ENCODE measurements at regions not wholly inside any gene's neighbourhood (a gene's known extent, or its start where the extent isn't known, plus 50 kb on each side); places are given as distances from the start of the nearest gene placed in this dataset.
A peak's percentile ranks its signal among the peaks of the same experiment; 100 is the strongest.

DNA sequence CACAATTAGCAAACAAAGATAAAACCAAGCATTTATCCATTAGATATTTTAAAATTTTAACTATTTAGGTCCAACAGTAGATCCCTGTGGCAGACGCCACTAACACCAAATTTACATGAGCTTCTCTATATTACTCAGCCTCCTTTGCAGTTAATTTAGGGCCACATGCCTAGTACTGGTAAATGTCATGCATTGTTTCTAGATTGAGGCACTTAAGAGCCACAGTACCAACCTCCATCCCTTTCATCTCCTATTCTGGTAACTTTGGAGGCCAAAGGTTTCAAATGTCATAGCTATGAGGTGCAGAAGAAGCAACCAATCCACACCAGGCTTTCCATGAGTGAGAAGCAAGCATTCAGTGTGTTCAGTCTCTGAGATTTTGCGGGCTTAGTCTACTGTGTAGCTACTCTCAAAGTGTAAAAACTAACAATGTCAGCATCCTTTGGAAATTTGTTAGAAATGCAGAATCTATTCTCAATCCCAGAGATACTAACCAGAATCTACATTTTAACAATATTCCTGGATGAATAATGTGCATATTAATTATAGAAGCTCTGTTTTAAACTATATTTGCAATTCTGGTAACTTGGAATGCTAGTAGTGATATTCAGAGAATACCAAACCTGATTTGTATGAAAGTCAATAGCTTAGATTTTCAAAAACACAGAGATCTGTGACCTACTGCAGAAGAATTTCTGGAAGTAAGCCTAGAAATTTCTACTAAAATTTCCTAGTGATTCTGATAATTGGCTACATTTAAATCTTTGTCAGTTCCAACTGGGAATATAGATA lies 206.3 kb upstream of the CD96 start:
- Mint-ChIP-seq H3K9me3 (peaks cover 8% of the 10 kb centered on the region), H3K36me3 (ENCODE audit: low read depth) (peaks cover 5% of the 10 kb centered on the region), H3K27ac (no peak overlapping the region), H3K4me1 (peaks cover 17% of the 10 kb centered on the region), H3K4me3 (no peak overlapping the region), H3K27me3 (no peaks in the 10 kb centered on the region)
- DNase-seq, result no peak
- POLR2A ChIA-PET, result interaction anchor here (0.6 to 1.5 kb wide), 3 partner anchors 12 to 165 kb away, joined by 3 to 4 read pairs (median 3); no protein-coding TSS in a partner anchor
- CTCF ChIA-PET, result interaction anchor here (1.3 to 1.4 kb wide), 2 partner anchors 262 to 1021 kb away, joined by 3 to 4 read pairs; no protein-coding TSS in a partner anchor

GRCh38 chr3:111336511-111336910 lies 205.5 kb upstream of the CD96 start:
- H3K4me1 Mint-ChIP-seq, result peaks cover 17% of the 10 kb centered on the region
- H3K36me3 Mint-ChIP-seq (ENCODE audit: low read depth), result peaks cover 5% of the 10 kb centered on the region
- H3K4me3 Mint-ChIP-seq, result no peak overlapping the region
- ChIA-PET POLR2A (interaction anchor here (1.5 kb wide), 2 partner anchors 13 to 29 kb away, joined by 3 to 4 read pairs; no protein-coding TSS in a partner anchor), CTCF (interaction anchor here (0.9 to 1.7 kb wide), 5 partner anchors 13 to 1022 kb away, joined by 3 to 5 read pairs (median 3); no protein-coding TSS in a partner anchor)
- no peak for DNase-seq
- H3K9me3 Mint-ChIP-seq, result peaks cover 13% of the 10 kb centered on the region
- no peaks in the 10 kb centered on the region for H3K27me3 Mint-ChIP-seq
- no peak overlapping the region for H3K27ac Mint-ChIP-seq

GRCh38 chr3:111338059-111338698 lies 203.8 kb upstream of the CD96 start:
- POLR2A ChIA-PET, result no interaction called here
- H3K27ac Mint-ChIP-seq, result no peak overlapping the region
- H3K4me3 Mint-ChIP-seq, result no peak overlapping the region
- peaks cover 17% of the 10 kb centered on the region for H3K4me1 Mint-ChIP-seq
- H3K9me3 Mint-ChIP-seq, result peaks cover 17% of the 10 kb centered on the region
- H3K27me3 Mint-ChIP-seq, result no peaks in the 10 kb centered on the region
- peaks cover 5% of the 10 kb centered on the region for H3K36me3 Mint-ChIP-seq (ENCODE audit: low read depth)
- peak; percentile 57 for DNase-seq
- CTCF ChIA-PET, result interaction anchor here (0.6 to 1.7 kb wide), 5 partner anchors 14 to 268 kb away, joined by 3 to 6 read pairs (median 3); no protein-coding TSS in a partner anchor

DNA sequence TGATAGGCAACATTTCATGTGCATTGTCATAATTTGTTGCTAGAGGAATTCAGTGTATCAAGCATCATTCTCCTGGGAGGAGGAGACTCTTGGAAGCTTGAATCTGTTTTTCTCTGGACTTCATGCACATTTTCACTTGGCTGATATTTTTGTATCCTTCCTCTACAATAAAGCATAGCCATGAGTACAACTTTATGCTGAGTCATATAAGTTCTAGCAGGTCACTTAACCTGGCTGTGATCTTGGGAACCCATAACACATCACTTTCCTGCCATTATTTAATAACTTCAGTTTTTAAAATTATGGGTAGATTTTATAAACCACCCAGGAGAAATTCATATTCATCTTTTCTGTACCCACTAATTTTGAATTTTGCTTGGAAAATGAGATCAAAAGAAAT lies 203.0 kb upstream of the CD96 start:
- Mint-ChIP-seq H3K27me3 (no peaks in the 10 kb centered on the region), H3K4me1 (peaks cover 17% of the 10 kb centered on the region), H3K9me3 (peaks cover 17% of the 10 kb centered on the region), H3K36me3 (ENCODE audit: low read depth) (peaks cover 5% of the 10 kb centered on the region), H3K4me3 (no peak overlapping the region), H3K27ac (no peak overlapping the region)
- no peak for DNase-seq
- ChIA-PET CTCF (no interaction called here), POLR2A (no interaction called here)

DNA sequence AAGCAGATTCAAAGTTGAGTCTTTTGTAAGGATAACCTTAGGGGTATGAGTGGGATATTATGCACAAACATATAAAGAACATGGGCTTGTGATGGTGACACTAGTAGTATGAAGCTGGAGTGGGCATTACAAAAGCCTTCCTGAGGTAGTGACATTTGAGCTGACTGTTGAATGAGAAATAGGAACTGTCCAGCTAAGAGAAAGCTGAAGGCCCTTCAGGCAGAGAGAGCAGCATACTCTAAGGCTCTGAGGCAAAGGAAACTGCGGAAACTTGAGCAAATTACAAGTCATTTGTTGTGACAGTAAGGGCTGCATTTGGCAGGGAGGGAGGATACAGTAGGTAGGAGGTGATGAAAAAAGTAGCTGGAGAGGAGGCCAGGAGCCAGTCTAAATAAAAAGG lies 190.7 kb upstream of the CD96 start:
- H3K9me3 Mint-ChIP-seq, result peaks cover 9% of the 10 kb centered on the region
- ChIA-PET POLR2A (no interaction called here), CTCF (no interaction called here)
- H3K27ac Mint-ChIP-seq, result no peak overlapping the region
- H3K27me3 Mint-ChIP-seq, result no peaks in the 10 kb centered on the region
- DNase-seq, result no peak
- no peaks in the 10 kb centered on the region for H3K36me3 Mint-ChIP-seq (ENCODE audit: low read depth)
- no peaks in the 10 kb centered on the region for H3K4me1 Mint-ChIP-seq
- no peak overlapping the region for H3K4me3 Mint-ChIP-seq

- H3K4me3 Mint-ChIP-seq, result no peak overlapping the region
- DNase-seq, result no peak
- POLR2A ChIA-PET, result no interaction called here
- CTCF ChIA-PET, result no interaction called here
- H3K36me3 Mint-ChIP-seq (ENCODE audit: low read depth), result no peaks in the 10 kb centered on the region
- peaks cover 9% of the 10 kb centered on the region for H3K9me3 Mint-ChIP-seq
- no peak overlapping the region for H3K27ac Mint-ChIP-seq
- H3K4me1 Mint-ChIP-seq, result no peaks in the 10 kb centered on the region
- no peaks in the 10 kb centered on the region for H3K27me3 Mint-ChIP-seq
Observed at GRCh38 chr3:111352585-111352984, 189.4 kb upstream of the CD96 start.

- H3K36me3 Mint-ChIP-seq (ENCODE audit: low read depth), result no peaks in the 10 kb centered on the region
- no peak for DNase-seq
- H3K4me3 Mint-ChIP-seq, result no peak overlapping the region
- H3K27ac Mint-ChIP-seq, result no peak overlapping the region
- no peaks in the 10 kb centered on the region for H3K27me3 Mint-ChIP-seq
- ChIA-PET CTCF (no interaction called here), POLR2A (no interaction called here)
- peaks cover 2% of the 10 kb centered on the region for H3K9me3 Mint-ChIP-seq
- H3K4me1 Mint-ChIP-seq, result no peaks in the 10 kb centered on the region
Observed at GRCh38 chr3:111359261-111360030, 182.6 kb upstream of the CD96 start.

DNA sequence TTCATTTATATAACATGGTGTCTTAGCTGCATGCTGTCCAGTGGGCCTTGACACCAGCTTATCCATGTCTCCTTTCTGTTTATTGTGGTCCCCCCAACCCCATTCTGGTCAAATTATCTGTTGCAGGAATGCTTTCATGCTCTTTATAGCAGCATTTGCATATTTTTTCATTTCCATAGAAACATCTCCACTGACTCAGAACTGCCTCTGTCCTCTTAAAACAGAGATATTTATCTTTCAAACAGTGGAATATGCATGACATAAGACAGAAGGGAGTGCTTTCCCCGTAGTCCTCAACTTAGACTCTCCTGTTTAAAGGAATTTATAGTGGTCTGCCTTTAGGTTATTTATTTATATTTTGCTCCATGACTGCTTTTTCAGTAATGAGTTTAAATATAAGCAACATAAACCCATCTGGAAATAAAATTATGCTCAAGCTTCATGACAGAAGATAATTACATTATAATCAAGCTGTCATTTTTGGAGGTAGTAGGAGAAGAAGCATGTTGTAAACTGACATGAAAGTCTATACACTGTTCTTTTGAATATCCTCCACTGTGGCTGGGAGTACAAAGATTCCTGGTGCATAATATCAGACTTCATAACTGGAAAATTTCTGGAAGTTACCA lies 179.5 kb upstream of the CD96 start:
- ChIA-PET POLR2A (no interaction called here), CTCF (no interaction called here)
- H3K36me3 Mint-ChIP-seq (ENCODE audit: low read depth), result no peaks in the 10 kb centered on the region
- DNase-seq, result no peak
- H3K27me3 Mint-ChIP-seq, result no peaks in the 10 kb centered on the region
- H3K27ac Mint-ChIP-seq, result no peak overlapping the region
- peaks cover 2% of the 10 kb centered on the region for H3K9me3 Mint-ChIP-seq
- H3K4me3 Mint-ChIP-seq, result no peak overlapping the region
- H3K4me1 Mint-ChIP-seq, result peaks cover 7% of the 10 kb centered on the region

GRCh38 chr3:111366515-111366914 lies 175.5 kb upstream of the CD96 start:
- ChIA-PET CTCF (no interaction called here), POLR2A (interaction anchor here (1.2 kb wide), 1 partner anchor 31 kb away, joined by 3 read pairs; no protein-coding TSS in a partner anchor)
- H3K36me3 Mint-ChIP-seq (ENCODE audit: low read depth), result no peaks in the 10 kb centered on the region
- H3K4me1 Mint-ChIP-seq, result peaks cover 10% of the 10 kb centered on the region
- no peak overlapping the region for H3K27ac Mint-ChIP-seq
- peaks cover 8% of the 10 kb centered on the region for H3K9me3 Mint-ChIP-seq
- H3K4me3 Mint-ChIP-seq, result no peak overlapping the region
- no peak for DNase-seq
- H3K27me3 Mint-ChIP-seq, result no peaks in the 10 kb centered on the region

- Mint-ChIP-seq H3K27ac (no peak overlapping the region), H3K27me3 (no peaks in the 10 kb centered on the region), H3K4me1 (peaks cover 10% of the 10 kb centered on the region), H3K9me3 (peaks cover 10% of the 10 kb centered on the region), H3K36me3 (ENCODE audit: low read depth) (no peaks in the 10 kb centered on the region), H3K4me3 (no peak overlapping the region)
- POLR2A ChIA-PET, result no interaction called here
- CTCF ChIA-PET, result no interaction called here
- DNase-seq, result no peak
Observed at GRCh38 chr3:111368056-111368455, 173.9 kb upstream of the CD96 start.

DNA sequence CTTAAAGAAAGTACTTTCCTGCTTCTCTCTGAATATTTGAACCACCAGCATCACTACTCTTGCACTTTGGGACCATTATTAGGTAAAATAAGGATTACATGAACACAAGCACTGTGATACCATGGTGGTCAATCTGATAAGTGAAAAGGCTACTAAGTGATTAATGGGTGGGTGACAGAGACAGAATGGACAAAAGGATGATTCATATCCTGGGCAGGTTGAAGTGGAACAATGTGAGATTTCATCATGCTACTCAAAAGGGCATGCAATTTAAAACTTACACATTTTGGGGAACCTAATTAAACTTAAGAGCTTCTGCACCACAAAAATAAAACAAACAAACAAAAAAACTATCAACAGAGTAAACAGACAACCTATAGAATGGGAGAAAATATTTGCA lies 172.0 kb upstream of the CD96 start:
- no peaks in the 10 kb centered on the region for H3K27me3 Mint-ChIP-seq
- H3K9me3 Mint-ChIP-seq, result peaks cover 14% of the 10 kb centered on the region
- no peak for DNase-seq
- no peaks in the 10 kb centered on the region for H3K36me3 Mint-ChIP-seq (ENCODE audit: low read depth)
- H3K4me3 Mint-ChIP-seq, result no peak overlapping the region
- no peak overlapping the region for H3K27ac Mint-ChIP-seq
- POLR2A ChIA-PET, result no interaction called here
- CTCF ChIA-PET, result no interaction called here
- H3K4me1 Mint-ChIP-seq, result peaks cover 10% of the 10 kb centered on the region

GRCh38 chr3:111373239-111373638 lies 168.8 kb upstream of the CD96 start:
- no peak overlapping the region for H3K27ac Mint-ChIP-seq

DNA sequence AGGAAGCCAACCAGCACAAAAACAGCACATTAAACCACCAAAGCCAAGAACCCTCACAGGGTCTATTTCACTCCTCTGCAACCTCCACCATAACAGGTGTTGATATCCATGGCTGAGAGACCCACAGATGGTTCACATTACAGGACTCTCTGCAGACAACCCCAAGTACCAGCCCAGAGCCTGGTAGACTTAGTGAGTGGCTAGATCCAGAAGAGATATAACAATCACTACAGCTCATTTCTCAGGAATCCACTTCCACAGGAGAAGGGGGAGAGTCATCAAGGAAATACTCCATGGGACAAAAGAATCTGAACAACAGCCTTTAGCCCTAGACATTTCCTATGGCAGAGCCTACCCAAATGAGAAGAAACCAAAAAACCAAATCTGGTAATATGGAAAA lies 168.1 kb upstream of the CD96 start:
- H3K27ac Mint-ChIP-seq, result no peak overlapping the region
- CTCF ChIA-PET, result no interaction called here
- H3K27me3 Mint-ChIP-seq, result no peaks in the 10 kb centered on the region
- H3K36me3 Mint-ChIP-seq (ENCODE audit: low read depth), result no peaks in the 10 kb centered on the region
- no peak for DNase-seq
- POLR2A ChIA-PET, result interaction anchor here (0.6 kb wide), 1 partner anchor 1492 kb away, joined by 4 read pairs; no protein-coding TSS in a partner anchor
- H3K9me3 Mint-ChIP-seq, result peaks cover 14% of the 10 kb centered on the region
- no peak overlapping the region for H3K4me3 Mint-ChIP-seq
- H3K4me1 Mint-ChIP-seq, result no peaks in the 10 kb centered on the region

More at GRCh38 chr3:111373239-111373638, 168.8 kb upstream of the CD96 start:
- H3K36me3 Mint-ChIP-seq (ENCODE audit: low read depth), result no peaks in the 10 kb centered on the region
- ChIA-PET CTCF (no interaction called here), POLR2A (interaction anchor here (0.6 kb wide), 1 partner anchor 1493 kb away, joined by 4 read pairs; no protein-coding TSS in a partner anchor)
- H3K27me3 Mint-ChIP-seq, result no peaks in the 10 kb centered on the region
- no peak overlapping the region for H3K4me3 Mint-ChIP-seq
- H3K9me3 Mint-ChIP-seq, result peaks cover 14% of the 10 kb centered on the region
- no peak for DNase-seq
- no peaks in the 10 kb centered on the region for H3K4me1 Mint-ChIP-seq
